ENCODE measurements at regions not wholly inside any gene's neighbourhood (a gene's known extent, or its start where the extent isn't known, plus 50 kb on each side); places are given as distances from the start of the nearest gene placed in this dataset.
"Not testable (repeated sequence)": the region's sequence is repeated elsewhere in the genome, so short reads cannot be mapped to it uniquely, and the experiment has no call there.

DNA sequence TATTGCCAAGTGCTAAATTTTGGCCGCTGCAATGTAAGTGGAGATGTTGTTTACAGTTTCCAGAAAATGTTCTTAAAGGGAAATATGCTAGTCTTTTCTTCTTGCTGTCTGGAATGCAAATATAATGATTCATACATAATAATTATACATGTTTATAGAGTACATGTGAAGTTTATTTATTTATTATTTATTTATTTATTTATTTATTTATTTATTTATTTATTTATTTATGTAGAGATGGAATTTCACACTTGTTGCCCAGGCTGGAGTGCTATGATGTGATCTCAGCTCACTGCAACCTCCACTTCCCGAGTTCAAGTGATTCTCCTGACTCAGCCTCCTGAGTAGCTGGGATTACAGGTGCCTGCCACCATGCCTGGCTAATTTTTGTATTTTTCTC, 57.5 kb upstream of the INPP4B start:
- TF ChIP-seq TCF7L2 (IDR thresholded peaks at IDR 0.05; ENCODE audit: low read depth, low read length) = not testable (repeated sequence)
- TF ChIP-seq, protein P1, sequence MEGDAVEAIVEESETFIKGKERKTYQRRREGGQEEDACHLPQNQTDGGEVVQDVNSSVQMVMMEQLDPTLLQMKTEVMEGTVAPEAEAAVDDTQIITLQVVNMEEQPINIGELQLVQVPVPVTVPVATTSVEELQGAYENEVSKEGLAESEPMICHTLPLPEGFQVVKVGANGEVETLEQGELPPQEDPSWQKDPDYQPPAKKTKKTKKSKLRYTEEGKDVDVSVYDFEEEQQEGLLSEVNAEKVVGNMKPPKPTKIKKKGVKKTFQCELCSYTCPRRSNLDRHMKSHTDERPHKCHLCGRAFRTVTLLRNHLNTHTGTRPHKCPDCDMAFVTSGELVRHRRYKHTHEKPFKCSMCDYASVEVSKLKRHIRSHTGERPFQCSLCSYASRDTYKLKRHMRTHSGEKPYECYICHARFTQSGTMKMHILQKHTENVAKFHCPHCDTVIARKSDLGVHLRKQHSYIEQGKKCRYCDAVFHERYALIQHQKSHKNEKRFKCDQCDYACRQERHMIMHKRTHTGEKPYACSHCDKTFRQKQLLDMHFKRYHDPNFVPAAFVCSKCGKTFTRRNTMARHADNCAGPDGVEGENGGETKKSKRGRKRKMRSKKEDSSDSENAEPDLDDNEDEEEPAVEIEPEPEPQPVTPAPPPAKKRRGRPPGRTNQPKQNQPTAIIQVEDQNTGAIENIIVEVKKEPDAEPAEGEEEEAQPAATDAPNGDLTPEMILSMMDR (IDR thresholded peaks at IDR 0.05) = not testable (repeated sequence)
